ENCODE measurements at regions not wholly inside any gene's neighbourhood (a gene's known extent, or its start where the extent isn't known, plus 50 kb on each side); places are given as distances from the start of the nearest gene placed in this dataset.

GRCh38 chr1:162964901-162965300, 103.9 kb upstream of the CCDC190 start:
- no peak for DNase-seq

GRCh38 chr1:162956922-162957321, 95.9 kb upstream of the CCDC190 start:
- peak; percentile 25 for DNase-seq

- DNase-seq, result no peak
Observed at GRCh38 chr1:162954824-162955223, 93.8 kb upstream of the CCDC190 start.

DNA sequence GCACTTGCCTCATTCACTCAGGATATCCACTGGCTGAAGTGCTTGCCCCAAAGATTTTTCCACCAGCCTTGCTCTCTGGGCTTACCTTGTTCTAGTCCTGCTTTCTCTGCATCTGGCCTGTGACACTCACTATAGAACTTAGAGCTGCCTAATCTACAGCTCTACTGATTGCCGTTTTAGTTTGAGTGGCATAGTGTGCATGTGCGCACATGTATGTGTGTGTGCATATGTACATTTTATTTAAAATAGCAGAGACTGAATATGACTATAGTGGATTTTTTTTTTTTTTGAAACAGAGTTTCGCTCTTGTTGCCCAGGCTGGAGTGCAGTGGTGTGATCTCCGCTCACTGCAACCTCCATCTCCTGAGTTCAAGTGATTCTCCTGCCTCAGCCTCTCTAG, 92.0 kb upstream of the CCDC190 start:
- DNase-seq, result no peak

- peak; percentile 22 for DNase-seq
Observed at GRCh38 chr1:162951553-162952315, 90.8 kb upstream of the CCDC190 start.

DNA sequence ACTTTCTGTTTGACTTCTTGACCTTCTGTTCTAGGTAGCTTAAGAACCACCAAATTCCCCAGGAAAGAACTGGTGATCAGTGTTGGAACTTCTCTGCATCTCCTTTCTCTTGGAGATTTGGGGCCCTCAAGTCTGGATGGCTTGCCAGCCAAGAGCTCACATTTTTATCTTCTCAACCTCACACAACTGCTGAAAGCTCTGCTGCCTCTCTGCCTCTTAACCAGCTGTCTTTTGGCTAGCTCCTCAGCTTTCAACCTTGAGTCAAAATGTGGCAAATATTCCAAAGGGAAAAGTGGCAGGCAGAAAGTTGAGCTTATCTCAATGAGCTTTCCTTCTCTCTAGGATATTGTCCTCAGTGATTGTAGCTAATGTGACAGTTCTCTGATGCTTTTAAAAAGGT, 89.2 kb upstream of the CCDC190 start:
- no peak for DNase-seq

- no peak for DNase-seq
Observed at GRCh38 chr1:162946701-162947100, 85.7 kb upstream of the CCDC190 start.

DNA sequence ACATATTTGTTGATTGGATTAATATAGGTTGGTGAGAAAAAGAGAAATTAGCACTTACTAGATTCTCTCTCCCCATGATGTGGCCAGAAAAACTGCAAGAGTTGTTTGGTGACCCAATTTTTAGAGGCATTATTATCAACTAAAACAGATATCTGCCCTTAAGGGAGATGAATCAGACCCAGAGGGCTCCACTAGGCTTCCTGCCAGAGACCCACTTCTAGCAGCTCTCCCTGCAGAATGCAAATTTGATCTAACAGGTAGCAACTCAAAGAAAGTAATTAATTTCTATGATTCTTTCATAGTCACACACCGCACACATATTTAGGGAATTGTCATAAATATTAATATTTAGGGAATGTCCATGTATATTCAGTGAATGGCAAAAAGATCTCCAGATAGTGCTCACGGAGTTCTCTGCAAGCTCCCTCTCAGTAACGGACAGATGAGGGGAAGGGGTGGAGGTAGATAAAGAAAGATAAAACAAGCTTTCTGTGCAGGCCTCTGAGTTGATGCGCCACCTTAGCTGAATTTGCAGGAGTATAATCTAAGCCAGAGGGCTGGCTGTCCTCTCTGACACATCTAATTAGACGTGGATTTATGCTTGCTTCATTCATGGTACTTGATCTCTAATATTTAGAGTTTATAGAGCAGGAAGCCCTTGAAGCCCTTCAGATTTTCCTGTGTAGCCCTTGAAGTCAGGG, 84.1 kb upstream of the CCDC190 start:
- DNase-seq, result peak; percentile 12

GRCh38 chr1:162943622-162944021, 82.6 kb upstream of the CCDC190 start:
- peak; percentile 17 for DNase-seq

DNA sequence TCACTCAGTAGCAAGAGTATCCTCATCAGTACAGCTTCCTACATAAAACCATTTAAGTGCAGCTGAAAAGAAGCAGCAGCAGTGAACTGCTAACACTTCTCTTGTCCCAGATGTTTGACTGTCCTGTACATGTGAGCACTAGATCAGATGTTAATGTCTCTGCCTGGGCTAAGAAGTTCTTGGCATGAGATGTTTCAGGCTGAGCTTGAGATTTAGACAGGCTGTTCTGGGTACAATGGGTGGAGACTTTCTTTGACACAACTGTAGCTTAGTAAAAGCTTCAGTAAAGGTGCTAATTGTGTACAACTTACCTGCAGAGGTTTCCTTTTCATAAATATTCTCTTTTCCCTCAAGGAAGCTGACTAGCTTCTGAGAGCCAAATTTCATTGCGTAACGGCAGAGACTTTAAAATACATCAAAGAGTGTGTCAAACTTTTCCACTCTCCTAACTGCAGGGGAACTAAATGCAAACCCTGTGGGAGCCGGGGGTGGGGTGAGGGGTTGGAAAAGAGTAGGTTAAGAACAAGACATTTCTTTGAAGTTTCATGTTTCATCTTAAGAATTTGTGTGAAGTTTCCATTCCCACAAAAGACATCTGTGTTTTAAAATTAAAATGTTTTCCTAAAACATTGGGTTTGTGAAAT, 82.1 kb upstream of the CCDC190 start:
- no peak for DNase-seq

GRCh38 chr1:162941024-162941423, 80.0 kb upstream of the CCDC190 start:
- no peak for DNase-seq

GRCh38 chr1:162939035-162939434, 78.1 kb upstream of the CCDC190 start:
- no peak for DNase-seq

GRCh38 chr1:162937716-162938395, 76.9 kb upstream of the CCDC190 start:
- DNase-seq, result no peak

- DNase-seq, result no peak
Observed at GRCh38 chr1:162930976-162931560, 70.1 kb upstream of the CCDC190 start.

GRCh38 chr1:162930532-162930931, 69.6 kb upstream of the CCDC190 start:
- no peak for DNase-seq

DNA sequence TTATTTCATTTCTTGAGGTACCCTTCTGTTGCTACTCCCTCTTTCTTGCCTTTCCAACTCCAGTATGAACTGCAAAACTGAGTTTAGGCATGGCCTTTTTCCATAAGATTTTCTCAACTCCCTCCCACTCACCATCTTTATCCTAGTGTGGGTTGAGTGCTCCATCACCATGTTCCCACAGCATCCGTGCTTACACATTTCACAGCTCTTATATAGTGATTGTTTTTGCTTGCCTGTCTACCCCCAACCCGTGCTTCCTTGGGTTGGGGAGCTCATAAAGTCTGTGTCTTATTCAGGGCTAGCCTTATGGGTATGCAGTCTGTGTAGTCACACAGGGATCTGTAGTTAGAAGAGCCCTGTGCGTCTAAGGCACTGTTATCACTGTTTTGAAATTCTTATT, 68.2 kb upstream of the CCDC190 start:
- no peak for DNase-seq

- no peak for DNase-seq
Observed at GRCh38 chr1:162928141-162928540, 67.2 kb upstream of the CCDC190 start.

DNA sequence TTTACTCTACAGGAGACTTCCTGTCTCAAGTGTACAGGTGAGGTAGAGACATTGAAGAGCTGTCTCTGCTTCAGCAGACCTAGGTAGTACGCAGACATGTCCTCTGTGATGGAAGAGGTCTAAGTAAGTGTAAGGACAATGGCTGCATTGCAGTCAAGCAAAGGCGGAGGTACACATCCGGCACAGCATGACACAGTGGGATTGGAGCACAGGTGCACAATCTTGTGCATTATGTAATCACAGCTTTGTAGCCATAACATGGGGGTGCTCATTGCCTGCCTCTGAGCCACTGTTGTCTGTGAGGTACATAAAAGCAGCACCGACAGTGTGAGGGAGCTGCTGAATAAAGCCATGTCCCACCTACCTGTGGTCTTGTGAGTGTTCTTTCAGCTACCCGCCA, 66.4 kb upstream of the CCDC190 start:
- no peak for DNase-seq

- no peak for DNase-seq
Observed at GRCh38 chr1:162926906-162927305, 65.9 kb upstream of the CCDC190 start.

DNA sequence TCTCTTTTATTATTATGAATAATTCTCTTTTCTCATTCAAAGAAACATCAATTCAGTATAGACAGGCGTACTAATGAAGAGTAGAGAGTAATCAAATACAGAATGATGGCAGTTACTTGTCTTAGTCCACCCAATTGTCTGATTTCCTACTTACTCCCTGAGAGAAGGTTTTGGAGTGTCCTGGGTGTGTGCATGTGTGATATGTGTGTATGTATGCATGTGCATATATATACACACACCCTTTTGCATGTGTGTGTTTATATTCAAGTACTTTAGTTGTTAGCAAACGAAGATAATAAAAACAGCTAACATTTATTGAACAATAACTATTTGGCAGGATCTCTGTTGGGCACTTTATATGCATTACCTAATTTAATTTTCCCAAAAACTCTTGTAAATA, 63.2 kb upstream of the CCDC190 start:
- no peak for DNase-seq

- DNase-seq, result no peak
Observed at GRCh38 chr1:162922201-162922600, 61.2 kb upstream of the CCDC190 start.

DNA sequence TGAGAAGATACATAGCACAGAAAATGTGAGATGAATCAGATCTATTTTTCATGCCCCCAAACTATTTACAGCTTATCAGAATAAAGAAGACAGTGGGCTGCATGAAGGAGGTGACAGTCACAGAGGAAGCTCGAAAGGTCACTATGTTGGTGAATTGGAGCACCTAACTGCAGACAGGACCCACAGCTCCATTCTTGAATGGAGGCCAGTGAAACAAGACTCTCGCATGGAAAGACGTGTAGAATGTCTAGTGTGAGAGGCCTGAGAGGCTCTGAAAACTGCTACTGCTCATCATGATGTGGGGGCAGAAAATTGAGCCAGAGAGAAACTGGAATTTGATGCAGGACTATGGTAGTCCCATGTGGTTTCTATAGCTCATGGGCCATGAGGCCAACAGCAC, 60.3 kb upstream of the CCDC190 start:
- no peak for DNase-seq

GRCh38 chr1:162919034-162919433, 58.1 kb upstream of the CCDC190 start:
- no peak for DNase-seq

Measured in fibroblast of skin of back (primary cell).